SU-DHL-6 (cell line): ENCODE measurements at regions not wholly inside any gene's neighbourhood (a gene's known extent, or its start where the extent isn't known, plus 50 kb on each side); places are given as distances from the start of the nearest gene placed in this dataset.

Source experiments
- CTCF ChIP-seq: fragments of 200-600 bp; sonication (generic); IDR thresholded peaks from one replicate; pipeline ENCODE4 v1.5.1; 2017; ENCODE audit warnings: antibody characterized with exemption, mild to moderate bottlenecking, low read length, moderate library complexity; ENCODE audit not compliant: insufficient read depth, poor library complexity, severe bottlenecking
- EZH2phosphoT487 ChIP-seq: fragments of 200-600 bp; sonication (generic), shearing (Covaris generic); conservative IDR thresholded peaks from 2 replicates; pipeline ENCODE4 v1.6.1; 2018; ENCODE audit warnings: mild to moderate bottlenecking, antibody characterized with exemption, low read length, moderate library complexity, mixed read lengths

- no peak for TF ChIP-seq EZH2phosphoT487
- TF ChIP-seq CTCF, result no peak
Measured at GRCh38 chr2:182509216-182509615, 82.4 kb upstream of the PDE1A start.
